Neural progenitor cell (in vitro differentiated cells): ENCODE measurements at regions not wholly inside any gene's neighbourhood (a gene's known extent, or its start where the extent isn't known, plus 50 kb on each side); places are given as distances from the start of the nearest gene placed in this dataset.

Source experiments
- CTCF ChIP-seq: fragments of 200-600 bp; sonication (generic); IDR thresholded peaks from 2 replicates; pipeline ENCODE4 v1.5.1; 2017; ENCODE audit warnings: antibody characterized with exemption, mild to moderate bottlenecking
- EZH2 ChIP-seq: fragments of 200-600 bp; sonication (generic); IDR thresholded peaks from 2 replicates; pipeline ENCODE4 v1.6.1; 2017; ENCODE audit warnings: antibody characterized with exemption, mild to moderate bottlenecking, moderate library complexity
- EZH2phosphoT487 ChIP-seq: fragments of 200-600 bp; sonication (generic); IDR thresholded peaks from 2 replicates; pipeline ENCODE4 v1.6.1; 2017; ENCODE audit warnings: antibody characterized with exemption

- TF ChIP-seq EZH2, result no peak
- no peak for TF ChIP-seq CTCF
- no peak for TF ChIP-seq EZH2phosphoT487
These were observed 750.2 kb downstream of the IRX1 start for GRCh38 chr5:4345850-4346249.
